Mesodermal cell (in vitro differentiated cells): ENCODE measurements at regions not wholly inside any gene's neighbourhood (a gene's known extent, or its start where the extent isn't known, plus 50 kb on each side); places are given as distances from the start of the nearest gene placed in this dataset.
A peak's percentile ranks its signal among the peaks of the same experiment; 100 is the strongest.

Experiments used
- H3K27ac ChIP-seq: 2 replicates; pipeline ENCODE4 v1.7.0; 2013; ENCODE audit warnings: mild to moderate bottlenecking, low read depth, low read length, moderate library complexity; ENCODE audit not compliant: severe bottlenecking
- H3K36me3 ChIP-seq: 2 replicates; pipeline ENCODE4 v1.7.1; 2013; ENCODE audit warnings: mild to moderate bottlenecking, low read length, moderate library complexity; ENCODE audit not compliant: control insufficient read depth, insufficient read depth
- H3K4me1 ChIP-seq: one replicate; pipeline ENCODE4 v1.7.1; 2013; ENCODE audit warnings: mild to moderate bottlenecking, low read length; ENCODE audit not compliant: insufficient read depth, control insufficient read depth, poor library complexity, severe bottlenecking
- H3K4me3 ChIP-seq: 2 replicates; pipeline ENCODE4 v1.7.0; 2013; ENCODE audit warnings: low read length, control low read depth, mild to moderate bottlenecking; ENCODE audit not compliant: insufficient read depth, poor library complexity, severe bottlenecking; ENCODE audit errors: extremely low read depth
- H3K9me3 ChIP-seq: 2 replicates; pipeline ENCODE4 v1.7.1; 2013; ENCODE audit warnings: mild to moderate bottlenecking, low read length, moderate library complexity; ENCODE audit not compliant: control insufficient read depth
- WGBS, 2 experiments: methylation state at CpG; one replicate each; pipeline ENCODE4 v1.1.5; 2013; ENCODE audit warnings: missing lambda C conversion rate in 2 of 2; ENCODE audit not compliant: insufficient coverage in 2 of 2; 5-methylcytosine and 5-hydroxymethylcytosine counted together

DNA sequence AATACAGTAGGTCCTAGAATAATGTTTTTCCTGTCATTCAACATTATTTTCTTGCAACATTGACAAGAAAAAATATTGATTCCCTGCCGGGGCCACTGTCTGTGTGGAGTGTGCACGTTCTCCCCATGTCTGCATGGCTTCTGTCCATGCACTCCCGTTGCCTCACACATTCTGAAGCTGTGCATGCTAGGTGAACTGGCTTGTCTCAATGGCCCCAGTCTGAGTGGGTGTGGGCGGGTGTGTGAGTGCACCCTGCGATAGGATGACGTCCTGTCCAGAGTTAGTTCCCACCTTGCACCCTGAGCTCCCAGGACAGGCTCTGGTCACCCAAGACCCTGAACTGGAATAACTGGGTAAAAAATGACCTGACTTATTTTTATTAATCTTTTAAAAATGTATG is 186.1 kb downstream of the CAND1 start:
- H3K27ac ChIP-seq = no peak overlapping the region
- no peaks in the 10 kb centered on the region for H3K4me1 ChIP-seq
- H3K36me3 ChIP-seq = no peaks in the 10 kb centered on the region
- H3K4me3 ChIP-seq = no peak overlapping the region
- 85 to 91% methylated on average over 4 to 6 of the region's 6 CpGs for WGBS, 2 experiments
- no peaks in the 10 kb centered on the region for H3K9me3 ChIP-seq

DNA sequence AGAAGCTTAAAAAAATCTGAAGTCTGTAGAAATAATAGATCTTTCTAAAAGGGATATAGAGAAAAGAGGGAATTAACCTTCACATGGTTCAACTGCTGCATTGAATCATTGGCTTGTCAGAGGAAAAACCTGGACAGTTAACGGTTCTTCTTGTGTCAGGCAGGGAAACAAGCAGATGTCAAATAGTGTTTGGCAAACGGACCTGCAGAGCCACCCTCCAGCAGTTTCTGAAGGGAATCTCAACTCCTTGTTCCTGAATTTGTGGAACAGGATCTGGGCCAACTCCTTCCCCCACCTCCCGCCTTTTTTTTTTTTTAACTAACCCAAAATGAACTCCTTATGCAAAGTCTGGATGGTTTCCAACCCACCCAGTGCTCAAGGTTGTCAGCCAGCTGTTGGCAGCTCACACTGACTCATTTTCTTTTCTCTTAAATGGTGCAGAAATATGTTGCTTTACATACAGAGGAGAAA is 187.3 kb downstream of the CAND1 start:
- no peak overlapping the region for H3K4me3 ChIP-seq
- H3K9me3 ChIP-seq = no peaks in the 10 kb centered on the region
- H3K27ac ChIP-seq = no peak overlapping the region
- H3K4me1 ChIP-seq = no peaks in the 10 kb centered on the region
- WGBS, 2 experiments = 76 to 86% methylated on average over 2 to 3 of the region's 3 CpGs
- H3K36me3 ChIP-seq = no peaks in the 10 kb centered on the region

- WGBS, 2 experiments = no CpG with 5 or more reads among the region's 2 CpGs
- Histone ChIP-seq H3K36me3 (no peaks in the 10 kb centered on the region), H3K27ac (no peak overlapping the region)
Measured at GRCh38 chr12:67457136-67457535, 188.0 kb downstream of the CAND1 start.

GRCh38 chr12:67457778-67458665 is 188.9 kb downstream of the CAND1 start:
- Histone ChIP-seq H3K4me1 (no peaks in the 10 kb centered on the region), H3K27ac (no peak overlapping the region), H3K4me3 (no peak overlapping the region)

More at GRCh38 chr12:67457136-67457535, 188.0 kb downstream of the CAND1 start:
- Histone ChIP-seq H3K4me3 (no peak overlapping the region), H3K4me1 (no peaks in the 10 kb centered on the region), H3K9me3 (no peaks in the 10 kb centered on the region)

GRCh38 chr12:67459173-67459572 is 189.4 kb upstream of the DYRK2 start:
- Histone ChIP-seq H3K4me1 (no peaks in the 10 kb centered on the region), H3K36me3 (no peaks in the 10 kb centered on the region), H3K27ac (no peak overlapping the region), H3K4me3 (no peak overlapping the region), H3K9me3 (no peaks in the 10 kb centered on the region)
- 83% methylated on average over 1 of the region's 1 CpG; no CpG with 5 or more reads in 1 of the 2 experiments for WGBS, 2 experiments

More at GRCh38 chr12:67457778-67458665, 188.9 kb downstream of the CAND1 start:
- Histone ChIP-seq H3K36me3 (no peaks in the 10 kb centered on the region), H3K9me3 (no peaks in the 10 kb centered on the region)
- WGBS, 2 experiments = 93 to 99% methylated on average over 9 of the region's 11 CpGs

GRCh38 chr12:67459578-67459977 is 189.0 kb upstream of the DYRK2 start:
- Histone ChIP-seq H3K36me3 (no peaks in the 10 kb centered on the region), H3K9me3 (no peaks in the 10 kb centered on the region), H3K4me3 (no peak overlapping the region), H3K27ac (no peak overlapping the region), H3K4me1 (no peaks in the 10 kb centered on the region)
- WGBS, 2 experiments = 70 to 100% methylated on average over 1 to 3 of the region's 4 CpGs

GRCh38 chr12:67460388-67460787 is 188.2 kb upstream of the DYRK2 start:
- Histone ChIP-seq H3K27ac (no peak overlapping the region), H3K4me3 (no peak overlapping the region), H3K4me1 (no peaks in the 10 kb centered on the region), H3K36me3 (no peaks in the 10 kb centered on the region), H3K9me3 (no peaks in the 10 kb centered on the region)
- WGBS, 2 experiments = 91 to 92% methylated on average over 4 to 5 of the region's 6 CpGs

GRCh38 chr12:67468549-67469245 is 179.8 kb upstream of the DYRK2 start:
- Histone ChIP-seq H3K4me3 (no peak overlapping the region), H3K27ac (peak overlapping the region; percentile 85), H3K4me1 (peaks cover 16% of the 10 kb centered on the region), H3K9me3 (no peaks in the 10 kb centered on the region), H3K36me3 (no peaks in the 10 kb centered on the region)
- 100% methylated on average over 1 to 2 of the region's 2 CpGs for WGBS, 2 experiments

DNA sequence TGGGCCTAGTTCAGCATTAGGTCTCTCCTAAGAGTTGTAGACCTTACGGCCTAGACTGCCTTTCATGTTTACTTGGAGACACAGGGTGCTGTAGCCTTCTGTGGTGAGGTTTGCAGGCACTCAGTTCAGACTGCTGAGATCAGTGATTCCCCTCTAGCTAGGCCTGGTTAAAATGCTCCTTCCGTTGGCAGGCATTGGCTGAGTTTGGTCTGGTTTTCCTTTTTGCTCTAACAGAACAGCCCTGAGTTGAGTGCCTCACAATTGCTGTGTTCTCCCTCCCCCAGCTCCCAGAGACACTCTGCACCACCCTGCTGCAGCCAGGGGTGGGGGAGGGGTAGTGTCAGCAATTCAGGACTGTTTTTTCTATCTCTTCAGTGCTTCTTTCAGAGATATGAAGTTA is 178.9 kb upstream of the DYRK2 start:
- WGBS, 2 experiments = 90 to 100% methylated on average over 1 of the region's 2 CpGs
- no peaks in the 10 kb centered on the region for H3K36me3 ChIP-seq
- peaks cover 16% of the 10 kb centered on the region for H3K4me1 ChIP-seq
- no peak overlapping the region for H3K4me3 ChIP-seq
- H3K27ac ChIP-seq = peak overlapping the region; percentile 85
- no peaks in the 10 kb centered on the region for H3K9me3 ChIP-seq

- no peak overlapping the region for H3K4me3 ChIP-seq
- no peaks in the 10 kb centered on the region for H3K36me3 ChIP-seq
- H3K9me3 ChIP-seq = no peaks in the 10 kb centered on the region
- peaks cover 16% of the 10 kb centered on the region for H3K4me1 ChIP-seq
- 79 to 100% methylated on average over 2 to 3 of the region's 3 CpGs for WGBS, 2 experiments
- no peak overlapping the region for H3K27ac ChIP-seq
Measured at GRCh38 chr12:67471810-67472209, 176.7 kb upstream of the DYRK2 start.
